Bronchial epithelial cell (primary cell): ENCODE measurements at regions not wholly inside any gene's neighbourhood (a gene's known extent, or its start where the extent isn't known, plus 50 kb on each side); places are given as distances from the start of the nearest gene placed in this dataset.

Experiments used
- DNase-seq: peaks from one replicate; pipeline ENCODE4 v3.0.0-alpha.2; 2010; ENCODE audit warnings: low read depth
- FAIRE-seq: peaks from 2 replicates; lab custom pipeline; 2011; peaks lifted over from hg19 to GRCh38; lab: Jason Lieb, UNC
- H3K27me3 ChIP-seq: 2 replicates; pipeline ENCODE4 v1.5.1; 2011; ENCODE audit warnings: low read length; ENCODE audit not compliant: control insufficient read depth, insufficient read depth
- H3K36me3 ChIP-seq: 2 replicates; pipeline ENCODE4 v1.5.1; 2011; ENCODE audit warnings: low read length; ENCODE audit not compliant: control insufficient read depth, insufficient read depth
- H3K4me3 ChIP-seq: 2 replicates; pipeline ENCODE4 v1.5.1; 2011; ENCODE audit warnings: mild to moderate bottlenecking, low read depth, low read length, control low read depth
- TF ChIP-seq, protein P1 (sequence below): IDR thresholded peaks from 2 replicates; pipeline ENCODE4 v1.5.1; 2011; ENCODE audit warnings: mild to moderate bottlenecking, moderate library complexity, low read length, control low read depth, inconsistent platforms; ENCODE audit not compliant: insufficient read depth, severe bottlenecking

DNA sequence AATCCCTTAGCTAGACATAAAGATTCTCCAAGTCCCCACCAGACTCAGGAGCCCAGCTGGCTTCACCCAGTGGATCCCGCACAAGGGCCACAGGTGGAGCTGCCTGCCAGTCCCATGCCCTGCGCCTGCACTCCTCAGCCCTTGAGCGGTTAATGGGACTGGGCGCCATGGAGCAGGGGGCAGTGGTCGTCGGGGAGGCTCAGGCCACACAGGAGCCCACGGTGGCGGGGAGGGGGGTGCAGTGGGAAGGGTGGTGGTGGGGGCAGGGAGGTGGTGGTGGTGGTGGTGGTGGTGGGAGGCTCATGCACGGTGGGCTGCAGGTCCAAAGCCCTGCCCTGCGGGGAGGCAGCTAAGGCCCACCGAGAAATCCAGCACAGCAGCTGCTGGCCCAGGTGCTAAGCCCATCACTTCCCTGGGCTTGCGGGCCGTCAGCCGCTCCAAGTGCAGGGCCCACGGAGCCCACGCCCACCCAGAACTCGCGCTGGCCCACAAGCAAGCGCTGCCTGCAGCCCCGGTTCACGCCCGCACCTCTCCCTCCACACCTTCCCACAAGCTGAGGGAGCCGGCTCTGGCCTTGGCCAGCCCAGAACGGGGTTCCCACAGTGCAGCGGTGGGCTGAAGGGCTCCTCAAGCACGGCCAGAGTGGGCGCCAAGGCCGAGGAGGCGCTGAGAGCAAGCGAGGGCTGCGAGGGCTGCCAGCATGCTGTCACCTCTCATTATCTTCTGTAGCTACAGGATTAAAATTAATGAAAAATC, 732.5 kb upstream of the POM121L12 start:
- no peaks in the 10 kb centered on the region for H3K27me3 ChIP-seq
- H3K4me3 ChIP-seq: no peak overlapping the region
- DNase-seq (no peak), FAIRE-seq (no peak)
- no peaks in the 10 kb centered on the region for H3K36me3 ChIP-seq
- TF ChIP-seq, protein P1, sequence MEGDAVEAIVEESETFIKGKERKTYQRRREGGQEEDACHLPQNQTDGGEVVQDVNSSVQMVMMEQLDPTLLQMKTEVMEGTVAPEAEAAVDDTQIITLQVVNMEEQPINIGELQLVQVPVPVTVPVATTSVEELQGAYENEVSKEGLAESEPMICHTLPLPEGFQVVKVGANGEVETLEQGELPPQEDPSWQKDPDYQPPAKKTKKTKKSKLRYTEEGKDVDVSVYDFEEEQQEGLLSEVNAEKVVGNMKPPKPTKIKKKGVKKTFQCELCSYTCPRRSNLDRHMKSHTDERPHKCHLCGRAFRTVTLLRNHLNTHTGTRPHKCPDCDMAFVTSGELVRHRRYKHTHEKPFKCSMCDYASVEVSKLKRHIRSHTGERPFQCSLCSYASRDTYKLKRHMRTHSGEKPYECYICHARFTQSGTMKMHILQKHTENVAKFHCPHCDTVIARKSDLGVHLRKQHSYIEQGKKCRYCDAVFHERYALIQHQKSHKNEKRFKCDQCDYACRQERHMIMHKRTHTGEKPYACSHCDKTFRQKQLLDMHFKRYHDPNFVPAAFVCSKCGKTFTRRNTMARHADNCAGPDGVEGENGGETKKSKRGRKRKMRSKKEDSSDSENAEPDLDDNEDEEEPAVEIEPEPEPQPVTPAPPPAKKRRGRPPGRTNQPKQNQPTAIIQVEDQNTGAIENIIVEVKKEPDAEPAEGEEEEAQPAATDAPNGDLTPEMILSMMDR: no peak

DNA sequence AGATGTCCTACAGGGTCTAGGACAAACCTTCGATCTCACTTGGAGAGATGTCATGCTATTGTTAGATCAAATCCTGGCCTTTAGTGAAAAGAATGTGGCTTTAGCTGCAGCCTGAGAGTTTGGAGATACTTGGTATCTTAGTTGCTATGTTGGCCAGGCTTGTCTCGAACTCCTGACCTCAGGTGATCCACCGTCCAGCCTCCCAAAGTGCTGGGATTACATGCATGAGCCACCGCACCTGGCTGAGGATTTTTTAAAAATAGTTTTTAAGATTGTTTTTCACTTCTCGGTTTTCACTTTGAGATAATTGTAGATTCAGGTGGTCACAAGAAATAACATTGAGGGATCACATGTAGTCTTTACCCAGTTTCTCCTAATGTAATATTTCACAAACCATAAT, 738.3 kb upstream of the POM121L12 start:
- no peak for FAIRE-seq
- TF ChIP-seq, protein P1: no peak
- Histone ChIP-seq H3K27me3 (no peaks in the 10 kb centered on the region), H3K36me3 (no peaks in the 10 kb centered on the region), H3K4me3 (no peak overlapping the region)
- no peak for DNase-seq

DNA sequence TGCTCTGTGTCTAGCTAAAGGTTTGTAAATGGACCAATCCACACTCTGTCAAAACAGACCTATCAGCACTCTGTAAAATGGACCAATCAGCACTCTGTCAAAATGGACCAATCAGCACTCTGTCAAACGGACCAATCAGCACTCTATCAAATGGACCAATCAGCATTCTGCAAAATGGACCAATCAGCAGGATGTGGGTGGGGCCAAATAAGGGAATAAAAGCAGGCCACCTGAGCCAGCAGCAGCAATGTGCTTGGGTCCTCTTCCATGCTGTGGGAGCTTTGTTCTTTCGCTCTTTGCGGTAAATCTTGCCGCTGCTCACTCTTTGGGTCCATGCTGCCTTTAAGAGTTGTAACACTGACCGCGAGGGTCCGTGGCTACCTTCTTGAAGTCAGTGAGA, 740.5 kb upstream of the POM121L12 start:
- H3K27me3 ChIP-seq: no peaks in the 10 kb centered on the region
- no peak overlapping the region for H3K4me3 ChIP-seq
- DNase-seq: no peak
- no peaks in the 10 kb centered on the region for H3K36me3 ChIP-seq
- TF ChIP-seq, protein P1: no peak
- FAIRE-seq: no peak

DNA sequence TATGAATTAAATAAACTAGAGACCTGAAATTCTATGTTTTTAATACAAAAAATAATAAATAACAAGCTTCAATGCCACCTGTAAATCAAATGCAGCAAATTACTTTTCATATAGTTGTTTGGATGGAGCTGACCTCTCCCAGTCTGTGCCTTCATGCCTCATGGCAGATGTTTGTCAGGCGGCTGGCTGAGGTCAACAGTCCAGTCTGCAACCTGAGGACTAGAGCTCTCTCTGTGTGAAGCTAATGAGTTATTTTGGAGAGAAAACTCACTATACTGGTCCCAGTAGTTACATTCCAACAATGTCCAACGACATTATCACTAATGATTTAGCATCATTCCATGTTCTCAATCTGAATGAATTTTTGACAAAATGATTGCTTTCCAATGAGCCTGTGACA, 746.2 kb upstream of the POM121L12 start:
- DNase-seq (no peak), FAIRE-seq (no peak)
- Histone ChIP-seq H3K36me3 (no peaks in the 10 kb centered on the region), H3K4me3 (no peak overlapping the region), H3K27me3 (no peaks in the 10 kb centered on the region)
- TF ChIP-seq, protein P1: no peak

DNA sequence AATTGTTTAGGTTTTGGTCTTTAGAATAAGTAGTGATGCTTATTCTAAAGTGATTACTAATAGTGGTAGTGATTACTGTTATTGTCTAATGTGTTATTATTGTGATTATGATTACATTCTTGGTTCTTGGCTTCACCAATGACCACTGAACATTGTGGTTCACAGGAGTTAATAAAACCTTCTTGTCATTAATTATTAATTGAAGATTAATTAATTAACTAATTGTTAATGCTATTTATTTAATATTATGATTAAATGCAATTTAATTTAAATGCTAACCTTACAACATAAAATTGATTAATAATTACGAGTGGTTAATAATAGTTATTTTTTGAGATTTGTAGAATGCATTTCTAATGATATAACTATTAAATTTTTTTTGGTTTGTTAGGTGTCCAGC, 747.7 kb upstream of the POM121L12 start:
- H3K4me3 ChIP-seq: no peak overlapping the region
- FAIRE-seq (no peak), DNase-seq (no peak)
- no peaks in the 10 kb centered on the region for H3K27me3 ChIP-seq
- H3K36me3 ChIP-seq: no peaks in the 10 kb centered on the region
- TF ChIP-seq, protein P1: no peak

GRCh38 chr7:52285689-52286088, 749.7 kb upstream of the POM121L12 start:
- Histone ChIP-seq H3K27me3 (no peaks in the 10 kb centered on the region), H3K36me3 (no peaks in the 10 kb centered on the region), H3K4me3 (no peak overlapping the region)
- DNase-seq (no peak), FAIRE-seq (no peak)
- TF ChIP-seq, protein P1: no peak
